ENCODE measurements at regions not wholly inside any gene's neighbourhood (a gene's known extent, or its start where the extent isn't known, plus 50 kb on each side); places are given as distances from the start of the nearest gene placed in this dataset.

DNA sequence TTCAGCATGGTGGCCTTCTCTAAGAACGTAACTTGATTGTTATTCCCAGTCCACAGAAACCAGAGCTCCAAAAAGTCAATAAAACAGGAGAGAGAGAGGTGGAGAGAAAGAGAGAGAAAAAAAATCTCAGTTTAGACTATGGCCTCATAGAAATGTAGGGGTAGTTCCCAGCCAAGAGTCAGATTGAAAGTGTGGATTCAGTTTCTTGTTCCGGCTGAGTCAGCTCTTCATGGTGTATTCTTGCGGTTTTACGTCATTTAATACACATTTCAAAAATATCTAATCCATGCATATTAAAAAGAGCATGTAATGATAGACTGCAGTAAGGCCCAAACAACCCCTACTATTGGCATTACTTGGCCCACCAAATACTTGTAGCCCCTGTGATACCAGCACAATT, 303.9 kb downstream of the ETAA1 start:
- TF ChIP-seq, protein P1, sequence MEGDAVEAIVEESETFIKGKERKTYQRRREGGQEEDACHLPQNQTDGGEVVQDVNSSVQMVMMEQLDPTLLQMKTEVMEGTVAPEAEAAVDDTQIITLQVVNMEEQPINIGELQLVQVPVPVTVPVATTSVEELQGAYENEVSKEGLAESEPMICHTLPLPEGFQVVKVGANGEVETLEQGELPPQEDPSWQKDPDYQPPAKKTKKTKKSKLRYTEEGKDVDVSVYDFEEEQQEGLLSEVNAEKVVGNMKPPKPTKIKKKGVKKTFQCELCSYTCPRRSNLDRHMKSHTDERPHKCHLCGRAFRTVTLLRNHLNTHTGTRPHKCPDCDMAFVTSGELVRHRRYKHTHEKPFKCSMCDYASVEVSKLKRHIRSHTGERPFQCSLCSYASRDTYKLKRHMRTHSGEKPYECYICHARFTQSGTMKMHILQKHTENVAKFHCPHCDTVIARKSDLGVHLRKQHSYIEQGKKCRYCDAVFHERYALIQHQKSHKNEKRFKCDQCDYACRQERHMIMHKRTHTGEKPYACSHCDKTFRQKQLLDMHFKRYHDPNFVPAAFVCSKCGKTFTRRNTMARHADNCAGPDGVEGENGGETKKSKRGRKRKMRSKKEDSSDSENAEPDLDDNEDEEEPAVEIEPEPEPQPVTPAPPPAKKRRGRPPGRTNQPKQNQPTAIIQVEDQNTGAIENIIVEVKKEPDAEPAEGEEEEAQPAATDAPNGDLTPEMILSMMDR (IDR thresholded peaks at IDR 0.05; ENCODE audit: poor library complexity, severe bottlenecking), result no peak
- TF ChIP-seq, protein P2, sequence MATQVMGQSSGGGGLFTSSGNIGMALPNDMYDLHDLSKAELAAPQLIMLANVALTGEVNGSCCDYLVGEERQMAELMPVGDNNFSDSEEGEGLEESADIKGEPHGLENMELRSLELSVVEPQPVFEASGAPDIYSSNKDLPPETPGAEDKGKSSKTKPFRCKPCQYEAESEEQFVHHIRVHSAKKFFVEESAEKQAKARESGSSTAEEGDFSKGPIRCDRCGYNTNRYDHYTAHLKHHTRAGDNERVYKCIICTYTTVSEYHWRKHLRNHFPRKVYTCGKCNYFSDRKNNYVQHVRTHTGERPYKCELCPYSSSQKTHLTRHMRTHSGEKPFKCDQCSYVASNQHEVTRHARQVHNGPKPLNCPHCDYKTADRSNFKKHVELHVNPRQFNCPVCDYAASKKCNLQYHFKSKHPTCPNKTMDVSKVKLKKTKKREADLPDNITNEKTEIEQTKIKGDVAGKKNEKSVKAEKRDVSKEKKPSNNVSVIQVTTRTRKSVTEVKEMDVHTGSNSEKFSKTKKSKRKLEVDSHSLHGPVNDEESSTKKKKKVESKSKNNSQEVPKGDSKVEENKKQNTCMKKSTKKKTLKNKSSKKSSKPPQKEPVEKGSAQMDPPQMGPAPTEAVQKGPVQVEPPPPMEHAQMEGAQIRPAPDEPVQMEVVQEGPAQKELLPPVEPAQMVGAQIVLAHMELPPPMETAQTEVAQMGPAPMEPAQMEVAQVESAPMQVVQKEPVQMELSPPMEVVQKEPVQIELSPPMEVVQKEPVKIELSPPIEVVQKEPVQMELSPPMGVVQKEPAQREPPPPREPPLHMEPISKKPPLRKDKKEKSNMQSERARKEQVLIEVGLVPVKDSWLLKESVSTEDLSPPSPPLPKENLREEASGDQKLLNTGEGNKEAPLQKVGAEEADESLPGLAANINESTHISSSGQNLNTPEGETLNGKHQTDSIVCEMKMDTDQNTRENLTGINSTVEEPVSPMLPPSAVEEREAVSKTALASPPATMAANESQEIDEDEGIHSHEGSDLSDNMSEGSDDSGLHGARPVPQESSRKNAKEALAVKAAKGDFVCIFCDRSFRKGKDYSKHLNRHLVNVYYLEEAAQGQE (IDR thresholded peaks at IDR 0.05; ENCODE audit: borderline replicate concordance), result no peak
- no peak for TF ChIP-seq EZH2 (IDR thresholded peaks at IDR 0.05; ENCODE audit: borderline replicate concordance, insufficient read depth, low read length, poor library complexity, severe bottlenecking)
- TF ChIP-seq POLR2AphosphoS5 (IDR thresholded peaks at IDR 0.05), result no peak

All from neural cell (in vitro differentiated cells).